Type B pancreatic cell (in vitro differentiated cells): ENCODE measurements at regions not wholly inside any gene's neighbourhood (a gene's known extent, or its start where the extent isn't known, plus 50 kb on each side); places are given as distances from the start of the nearest gene placed in this dataset.

Source experiments
- DNase-seq: peaks from one replicate; pipeline ENCODE4 v3.0.0; 2021; ENCODE audit warnings: mixed read lengths; ENCODE audit not compliant: unreplicated experiment; ENCODE audit errors: extremely low spot score
- H3K27ac Mint-ChIP-seq: 2 replicates; pipeline ENCODE4 v1.8.0; 2021; ENCODE audit warnings: mild to moderate bottlenecking, mixed read lengths
- H3K27me3 Mint-ChIP-seq: 2 replicates; pipeline ENCODE4 v1.8.0; 2021; ENCODE audit warnings: mixed read lengths
- H3K36me3 Mint-ChIP-seq: 2 replicates; pipeline ENCODE4 v1.8.0; 2021; ENCODE audit warnings: mixed read lengths
- H3K4me1 Mint-ChIP-seq: one replicate; pipeline ENCODE4 v1.8.0; 2021; ENCODE audit warnings: mixed read lengths; ENCODE audit not compliant: unreplicated experiment
- H3K4me3 Mint-ChIP-seq: 2 replicates; pipeline ENCODE4 v1.8.0; 2021; ENCODE audit warnings: mild to moderate bottlenecking, mixed read lengths
- H3K9me3 Mint-ChIP-seq: 2 replicates; pipeline ENCODE4 v1.8.0; 2021; ENCODE audit warnings: mixed read lengths
- TF ChIP-seq, protein P1 (sequence below): fragments of 200-600 bp; sonication (generic); conservative IDR thresholded peaks from 2 replicates; pipeline ENCODE4 v1.5.0; 2021; ENCODE audit warnings: antibody characterized with exemption, mild to moderate bottlenecking

- no peak overlapping the region for H3K4me3 Mint-ChIP-seq
- no peak for DNase-seq
- H3K36me3 Mint-ChIP-seq, result no peaks in the 10 kb centered on the region
- TF ChIP-seq, protein P1, sequence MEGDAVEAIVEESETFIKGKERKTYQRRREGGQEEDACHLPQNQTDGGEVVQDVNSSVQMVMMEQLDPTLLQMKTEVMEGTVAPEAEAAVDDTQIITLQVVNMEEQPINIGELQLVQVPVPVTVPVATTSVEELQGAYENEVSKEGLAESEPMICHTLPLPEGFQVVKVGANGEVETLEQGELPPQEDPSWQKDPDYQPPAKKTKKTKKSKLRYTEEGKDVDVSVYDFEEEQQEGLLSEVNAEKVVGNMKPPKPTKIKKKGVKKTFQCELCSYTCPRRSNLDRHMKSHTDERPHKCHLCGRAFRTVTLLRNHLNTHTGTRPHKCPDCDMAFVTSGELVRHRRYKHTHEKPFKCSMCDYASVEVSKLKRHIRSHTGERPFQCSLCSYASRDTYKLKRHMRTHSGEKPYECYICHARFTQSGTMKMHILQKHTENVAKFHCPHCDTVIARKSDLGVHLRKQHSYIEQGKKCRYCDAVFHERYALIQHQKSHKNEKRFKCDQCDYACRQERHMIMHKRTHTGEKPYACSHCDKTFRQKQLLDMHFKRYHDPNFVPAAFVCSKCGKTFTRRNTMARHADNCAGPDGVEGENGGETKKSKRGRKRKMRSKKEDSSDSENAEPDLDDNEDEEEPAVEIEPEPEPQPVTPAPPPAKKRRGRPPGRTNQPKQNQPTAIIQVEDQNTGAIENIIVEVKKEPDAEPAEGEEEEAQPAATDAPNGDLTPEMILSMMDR, result no peak
- peaks cover under 1% of the 10 kb centered on the region for H3K4me1 Mint-ChIP-seq
- peaks cover 12% of the 10 kb centered on the region for H3K9me3 Mint-ChIP-seq
- H3K27ac Mint-ChIP-seq, result no peak overlapping the region
- no peaks in the 10 kb centered on the region for H3K27me3 Mint-ChIP-seq
Observed at GRCh38 chr11:104614961-104615360, 283.3 kb downstream of the CASP12 start.

DNA sequence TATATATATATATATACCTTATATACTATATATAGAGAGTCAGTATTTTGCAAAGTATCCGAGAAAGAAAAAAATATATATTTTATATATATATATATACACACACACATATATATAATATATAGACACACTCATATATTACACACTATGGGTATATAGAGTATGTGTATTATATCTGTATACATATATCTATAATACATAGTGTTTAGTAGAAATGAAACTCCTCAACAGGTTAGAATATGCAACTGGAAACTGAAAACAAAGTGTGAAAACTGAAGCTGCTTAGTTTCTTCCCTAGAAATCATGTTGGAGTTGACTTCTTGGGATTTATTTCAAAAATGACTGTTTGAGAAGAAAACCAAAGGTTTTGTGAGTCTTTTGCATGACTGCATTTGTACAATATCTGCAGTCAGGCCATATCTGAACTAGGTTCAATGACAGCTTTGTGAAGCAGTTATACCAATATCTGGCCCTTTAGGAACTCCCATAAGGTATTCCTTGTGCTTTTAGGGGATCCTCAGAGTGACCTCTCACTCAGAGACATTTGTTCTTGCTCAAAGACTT is 284.1 kb downstream of the CASP12 start:
- Mint-ChIP-seq H3K4me3 (no peak overlapping the region), H3K9me3 (peaks cover 12% of the 10 kb centered on the region), H3K4me1 (peaks cover 7% of the 10 kb centered on the region), H3K36me3 (no peaks in the 10 kb centered on the region), H3K27ac (no peak overlapping the region), H3K27me3 (no peaks in the 10 kb centered on the region)
- TF ChIP-seq, protein P1, result no peak
- no peak for DNase-seq

- Mint-ChIP-seq H3K4me1 (peaks cover 7% of the 10 kb centered on the region), H3K27me3 (no peaks in the 10 kb centered on the region), H3K27ac (no peak overlapping the region), H3K4me3 (no peak overlapping the region), H3K9me3 (peaks cover 5% of the 10 kb centered on the region), H3K36me3 (no peaks in the 10 kb centered on the region)
- TF ChIP-seq, protein P1, result no peak
- DNase-seq, result no peak
Observed at GRCh38 chr11:104610635-104611034, 287.6 kb downstream of the CASP12 start.

DNA sequence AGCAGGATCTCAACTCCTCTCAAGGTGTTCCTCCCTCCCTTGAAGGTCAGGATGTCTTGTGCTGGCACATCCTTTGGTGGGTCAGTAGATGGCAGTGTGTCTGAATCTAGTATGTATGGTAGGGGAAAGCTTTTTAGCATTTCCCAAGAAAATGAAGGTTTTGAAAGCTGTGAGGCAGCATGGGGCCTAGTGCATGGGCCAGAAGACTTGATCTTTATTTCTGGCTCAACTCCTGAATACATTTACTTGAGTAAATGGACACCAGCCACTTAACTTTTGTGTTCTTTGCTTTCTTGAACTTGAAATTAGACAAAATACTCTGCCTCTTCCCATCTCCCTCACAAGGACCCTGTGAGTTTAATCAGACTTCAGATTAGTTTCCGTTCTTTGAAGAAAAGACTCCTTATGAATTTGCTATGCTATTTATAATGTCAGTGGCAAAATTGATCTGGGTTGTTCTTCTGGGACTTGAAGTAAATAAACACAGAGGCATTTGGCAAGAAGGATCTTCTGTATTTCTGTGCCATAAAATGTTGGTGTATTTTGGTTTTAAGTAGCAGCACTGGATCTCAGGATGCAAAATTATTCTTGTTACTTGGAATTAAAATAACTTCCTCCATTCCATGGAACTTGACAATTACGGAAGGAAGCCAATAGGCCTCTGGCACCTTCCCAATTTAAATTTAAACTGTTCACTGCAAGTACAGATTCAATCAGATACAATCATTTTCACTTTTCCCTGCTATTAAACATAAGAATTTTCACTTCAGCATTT is 288.8 kb downstream of the CASP12 start:
- Mint-ChIP-seq H3K4me3 (no peak overlapping the region), H3K27me3 (no peaks in the 10 kb centered on the region), H3K9me3 (no peaks in the 10 kb centered on the region), H3K27ac (no peak overlapping the region), H3K4me1 (peaks cover 7% of the 10 kb centered on the region), H3K36me3 (no peaks in the 10 kb centered on the region)
- DNase-seq, result no peak
- TF ChIP-seq, protein P1, result peak; percentile 75

- no peak for DNase-seq
- H3K4me1 Mint-ChIP-seq, result no peaks in the 10 kb centered on the region
- no peaks in the 10 kb centered on the region for H3K36me3 Mint-ChIP-seq
- TF ChIP-seq, protein P1, result no peak
- H3K9me3 Mint-ChIP-seq, result peaks cover 4% of the 10 kb centered on the region
- no peak overlapping the region for H3K4me3 Mint-ChIP-seq
- H3K27me3 Mint-ChIP-seq, result no peaks in the 10 kb centered on the region
- H3K27ac Mint-ChIP-seq, result no peak overlapping the region
Observed at GRCh38 chr11:104602643-104603042, 295.6 kb downstream of the CASP12 start.
